ENCODE measurements at regions not wholly inside any gene's neighbourhood (a gene's known extent, or its start where the extent isn't known, plus 50 kb on each side); places are given as distances from the start of the nearest gene placed in this dataset.

GRCh38 chr1:80542231-80542630 is 1258.5 kb upstream of the ADGRL2 start:
- TF ChIP-seq EZH2phosphoT487 (IDR thresholded peaks at IDR 0.05; ENCODE audit: insufficient read depth, low read depth) (no peak), EZH2 (IDR thresholded peaks at IDR 0.05; ENCODE audit: insufficient read depth, poor library complexity, severe bottlenecking) (no peak)

All from GM23248 (cell line).